KG1 (cell line): ENCODE measurements at regions not wholly inside any gene's neighbourhood (a gene's known extent, or its start where the extent isn't known, plus 50 kb on each side); places are given as distances from the start of the nearest gene placed in this dataset.
"Not testable (repeated sequence)": the region's sequence is repeated elsewhere in the genome, so short reads cannot be mapped to it uniquely, and the experiment has no call there.

Source experiments
- DNase-seq: peaks from one replicate; lab custom pipeline; 2025; lab: John Stamatoyannopoulos, UW

- no peak for DNase-seq
Observed at GRCh38 chr3:164375538-164375937, 702.8 kb downstream of the SI start.

GRCh38 chr3:164371681-164372080 is 706.6 kb downstream of the SI start:
- no peak for DNase-seq

- DNase-seq = no peak
Observed at GRCh38 chr3:164370970-164371369, 707.3 kb downstream of the SI start.

GRCh38 chr3:164365242-164365641 is 713.1 kb downstream of the SI start:
- DNase-seq = no peak

- no peak for DNase-seq
Observed at GRCh38 chr3:164364111-164364510, 714.2 kb downstream of the SI start.

- DNase-seq = no peak
Observed at GRCh38 chr3:164360738-164361406, 717.4 kb downstream of the SI start.

GRCh38 chr3:164360078-164360578 is 718.2 kb downstream of the SI start:
- no peak for DNase-seq

GRCh38 chr3:164352991-164353390 is 725.3 kb downstream of the SI start:
- no peak for DNase-seq

GRCh38 chr3:164351131-164351530 is 727.2 kb downstream of the SI start:
- DNase-seq = no peak

- DNase-seq = not testable (repeated sequence)
Observed at GRCh38 chr3:164342206-164342605, 736.1 kb downstream of the SI start.

GRCh38 chr3:164341086-164341485 is 737.2 kb downstream of the SI start:
- DNase-seq = no peak

- DNase-seq = no peak
Observed at GRCh38 chr3:164340273-164340672, 738.0 kb downstream of the SI start.

- no peak for DNase-seq
Observed at GRCh38 chr3:164332831-164333802, 745.2 kb downstream of the SI start.

GRCh38 chr3:164326714-164327113 is 751.6 kb downstream of the SI start:
- DNase-seq = no peak

- no peak for DNase-seq
Observed at GRCh38 chr3:164320962-164321361, 757.3 kb downstream of the SI start.

GRCh38 chr3:164306042-164306441 is 772.3 kb downstream of the SI start:
- DNase-seq = no peak

- DNase-seq = no peak
Observed at GRCh38 chr3:164303894-164304293, 774.4 kb downstream of the SI start.

- DNase-seq = no peak
Observed at GRCh38 chr3:164302622-164303021, 775.7 kb downstream of the SI start.

GRCh38 chr3:164291486-164291885 is 786.8 kb downstream of the SI start:
- DNase-seq = not testable (repeated sequence)

GRCh38 chr3:164278550-164278949 is 799.7 kb downstream of the SI start:
- no peak for DNase-seq

- DNase-seq = no peak
Observed at GRCh38 chr3:164267053-164267452, 811.2 kb downstream of the SI start.

- DNase-seq = no peak
Observed at GRCh38 chr3:164250923-164251322, 827.4 kb downstream of the SI start.

- DNase-seq = no peak
Observed at GRCh38 chr3:164236851-164237250, 841.4 kb downstream of the SI start.
